Upper lobe of left lung (tissue), 4 donors: ENCODE measurements at regions not wholly inside any gene's neighbourhood (a gene's known extent, or its start where the extent isn't known, plus 50 kb on each side); places are given as distances from the start of the nearest gene placed in this dataset.

Experiments used
- EP300 ChIP-seq, 4 donors: sonication (generic); formaldehyde crosslinking; IDR thresholded peaks; one replicate each; pipeline ENCODE4 v1.5.1; 2017; ENCODE audit warnings: antibody characterized with exemption in 4 of 4, control low read depth in 2 of 4
- POLR2A ChIP-seq, 4 donors: fragments of 450-650 bp; IDR thresholded peaks; one replicate each; pipeline ENCODE4 v1.5.1; 2016 to 2017; ENCODE audit warnings: antibody characterized with exemption in 4 of 4, mild to moderate bottlenecking in 2 of 4
- TF ChIP-seq, protein P1 (sequence below), 6 experiments: fragments of 450-650 bp in 4 of 6; fragments of 200-600 bp in 2 of 6; sonication (generic) in 2 of 6; IDR thresholded peaks; one replicate each; pipeline ENCODE4 v1.5.1; 2016 to 2019; ENCODE audit warnings: antibody characterized with exemption in 6 of 6

DNA sequence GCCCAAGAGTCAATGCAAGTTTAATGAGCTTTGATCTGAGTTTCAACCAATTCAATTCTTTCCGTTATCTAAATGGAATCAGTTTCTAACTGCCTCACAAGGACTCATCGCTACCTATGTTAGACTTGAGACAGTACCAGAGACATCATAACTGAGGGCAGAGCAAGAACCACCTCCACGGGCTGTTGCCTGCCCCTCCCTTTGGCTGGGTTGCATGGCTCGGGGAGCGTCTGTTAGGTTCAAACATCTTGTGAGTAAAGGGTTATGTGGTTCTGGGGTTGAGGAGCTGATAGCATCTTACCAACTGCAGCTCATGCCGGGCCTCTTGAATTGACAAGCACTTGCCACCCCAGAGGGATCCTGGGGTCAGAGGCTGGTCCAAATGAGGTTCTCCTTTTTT, 457.9 kb downstream of the ENC1 start:
- TF ChIP-seq, protein P1, sequence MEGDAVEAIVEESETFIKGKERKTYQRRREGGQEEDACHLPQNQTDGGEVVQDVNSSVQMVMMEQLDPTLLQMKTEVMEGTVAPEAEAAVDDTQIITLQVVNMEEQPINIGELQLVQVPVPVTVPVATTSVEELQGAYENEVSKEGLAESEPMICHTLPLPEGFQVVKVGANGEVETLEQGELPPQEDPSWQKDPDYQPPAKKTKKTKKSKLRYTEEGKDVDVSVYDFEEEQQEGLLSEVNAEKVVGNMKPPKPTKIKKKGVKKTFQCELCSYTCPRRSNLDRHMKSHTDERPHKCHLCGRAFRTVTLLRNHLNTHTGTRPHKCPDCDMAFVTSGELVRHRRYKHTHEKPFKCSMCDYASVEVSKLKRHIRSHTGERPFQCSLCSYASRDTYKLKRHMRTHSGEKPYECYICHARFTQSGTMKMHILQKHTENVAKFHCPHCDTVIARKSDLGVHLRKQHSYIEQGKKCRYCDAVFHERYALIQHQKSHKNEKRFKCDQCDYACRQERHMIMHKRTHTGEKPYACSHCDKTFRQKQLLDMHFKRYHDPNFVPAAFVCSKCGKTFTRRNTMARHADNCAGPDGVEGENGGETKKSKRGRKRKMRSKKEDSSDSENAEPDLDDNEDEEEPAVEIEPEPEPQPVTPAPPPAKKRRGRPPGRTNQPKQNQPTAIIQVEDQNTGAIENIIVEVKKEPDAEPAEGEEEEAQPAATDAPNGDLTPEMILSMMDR (IDR thresholded peaks at IDR 0.05): no peak
- TF ChIP-seq POLR2A (IDR thresholded peaks at IDR 0.05) (no peak), EP300 (IDR thresholded peaks at IDR 0.05) (no peak)
